ENCODE measurements at regions not wholly inside any gene's neighbourhood (a gene's known extent, or its start where the extent isn't known, plus 50 kb on each side); places are given as distances from the start of the nearest gene placed in this dataset.
"Not testable (repeated sequence)": the region's sequence is repeated elsewhere in the genome, so short reads cannot be mapped to it uniquely, and the experiment has no call there.

DNA sequence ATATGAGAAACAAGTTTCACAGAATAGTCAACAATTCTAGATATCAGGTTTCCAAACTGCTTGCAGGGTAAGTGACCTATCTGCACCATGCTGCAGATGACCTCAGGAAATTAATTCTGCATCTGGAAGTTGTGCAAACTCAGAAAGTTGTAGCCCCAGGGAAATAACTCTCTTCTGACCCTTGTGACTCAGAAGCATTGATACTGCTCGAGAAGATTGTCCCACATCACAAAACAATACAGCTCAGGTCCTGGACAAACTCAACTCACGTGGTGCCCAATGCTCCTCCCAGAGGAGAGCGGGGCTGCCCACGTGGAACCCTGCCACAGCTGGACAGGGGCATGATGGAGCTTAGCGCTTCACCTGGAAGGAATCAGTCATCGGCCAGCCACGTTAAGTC is 221.9 kb upstream of the LRRC61 start:
- not testable (repeated sequence) for DNase-seq (ENCODE audit: low read depth)

DNA sequence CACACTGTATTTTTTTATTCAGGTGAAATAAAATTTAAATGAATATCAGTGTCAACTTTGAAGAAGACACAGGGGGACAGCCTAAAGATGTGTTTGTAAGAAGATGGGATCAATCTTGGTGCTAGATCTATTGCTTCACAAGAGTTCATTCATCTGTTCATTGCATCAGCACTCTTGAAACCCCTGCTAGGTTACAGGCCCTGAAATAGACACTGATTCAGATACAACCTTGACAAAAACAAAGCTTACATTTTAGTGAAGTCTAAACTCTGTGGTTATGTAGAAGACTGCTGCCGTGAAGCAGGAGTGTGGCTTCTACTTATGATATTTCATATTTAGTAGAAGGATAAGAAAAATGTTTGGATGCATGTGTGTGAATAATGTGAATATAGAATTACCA is 215.9 kb upstream of the LRRC61 start:
- not testable (repeated sequence) for DNase-seq (ENCODE audit: low read depth)

DNA sequence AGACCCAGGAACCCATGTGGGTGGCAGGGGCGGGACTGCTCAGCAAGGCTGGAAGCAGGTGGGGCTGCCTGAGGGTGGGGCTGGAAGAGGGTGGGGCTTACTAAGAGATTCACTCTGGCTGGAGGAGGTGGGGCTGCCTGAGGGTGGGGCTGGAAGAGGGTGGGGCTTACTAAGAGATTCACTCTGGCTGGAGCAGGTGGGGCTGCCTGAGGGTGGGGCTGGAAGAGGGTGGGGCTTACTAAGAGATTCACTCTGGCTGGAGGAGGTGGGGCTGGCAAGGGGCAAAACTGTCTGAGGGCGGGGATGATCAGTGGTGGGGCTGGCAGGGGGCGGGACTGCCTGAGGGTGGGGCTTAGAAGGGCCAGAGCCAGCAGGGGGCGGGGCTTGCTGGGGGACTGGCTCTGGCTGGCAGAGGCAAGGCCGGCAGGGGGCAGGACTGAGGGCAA is 212.8 kb upstream of the LRRC61 start:
- DNase-seq (ENCODE audit: low read depth), result not testable (repeated sequence)

DNA sequence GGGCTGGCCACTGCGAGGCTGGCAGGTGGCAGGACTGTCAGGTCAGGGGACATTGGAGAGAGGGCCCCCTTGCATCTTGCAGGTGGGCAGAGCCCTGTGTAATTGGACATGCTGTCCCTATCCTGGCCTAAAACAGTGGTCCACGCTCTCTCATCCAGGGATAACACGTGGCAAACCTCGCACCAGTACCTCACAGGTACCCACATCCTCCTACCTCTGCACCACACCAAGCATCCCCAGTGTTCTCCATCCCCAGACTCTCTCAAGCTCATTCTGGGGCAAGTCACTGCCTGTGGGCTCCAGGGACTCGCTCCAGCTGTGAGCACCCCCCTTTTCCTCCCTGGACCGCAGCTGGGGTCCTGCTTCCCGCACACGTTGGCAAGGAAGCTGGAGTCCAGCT is 212.3 kb upstream of the LRRC61 start:
- DNase-seq (ENCODE audit: low read depth), result not testable (repeated sequence)

DNA sequence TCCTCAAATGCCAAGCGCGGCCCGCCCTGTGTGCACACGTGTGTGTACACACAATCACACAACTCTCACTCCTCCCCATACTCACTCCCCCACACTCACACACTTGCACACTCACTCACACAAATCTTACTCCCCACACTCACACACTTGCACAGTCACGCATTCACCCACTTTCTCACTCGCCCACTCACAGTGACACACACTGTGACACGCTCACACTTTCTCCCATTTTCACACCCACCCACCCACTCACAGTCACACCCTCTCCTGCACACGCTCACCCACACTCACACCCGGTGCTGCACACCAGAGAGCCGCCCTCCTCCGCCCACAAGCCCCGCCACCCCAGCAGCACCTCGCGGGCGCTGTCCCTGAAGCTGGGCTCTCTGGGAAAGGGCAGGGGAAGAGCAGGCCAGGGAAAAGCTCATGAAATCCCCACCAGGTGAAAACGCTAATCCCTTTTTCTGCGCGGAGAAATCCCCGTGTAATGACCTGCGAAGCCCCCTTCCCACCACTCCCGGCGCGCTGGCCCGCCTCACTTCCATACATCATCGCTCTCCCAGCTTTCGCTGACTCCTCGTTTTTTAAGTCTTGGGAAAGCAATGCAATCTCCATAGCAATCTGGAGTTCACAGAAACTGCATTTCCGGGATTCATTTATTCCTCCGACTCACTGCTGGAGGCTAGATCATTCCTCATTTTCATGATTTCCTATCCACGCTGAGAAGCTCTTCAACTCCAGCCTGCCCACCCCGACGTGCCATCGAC is 211.6 kb upstream of the LRRC61 start:
- not testable (repeated sequence) for DNase-seq (ENCODE audit: low read depth)

DNA sequence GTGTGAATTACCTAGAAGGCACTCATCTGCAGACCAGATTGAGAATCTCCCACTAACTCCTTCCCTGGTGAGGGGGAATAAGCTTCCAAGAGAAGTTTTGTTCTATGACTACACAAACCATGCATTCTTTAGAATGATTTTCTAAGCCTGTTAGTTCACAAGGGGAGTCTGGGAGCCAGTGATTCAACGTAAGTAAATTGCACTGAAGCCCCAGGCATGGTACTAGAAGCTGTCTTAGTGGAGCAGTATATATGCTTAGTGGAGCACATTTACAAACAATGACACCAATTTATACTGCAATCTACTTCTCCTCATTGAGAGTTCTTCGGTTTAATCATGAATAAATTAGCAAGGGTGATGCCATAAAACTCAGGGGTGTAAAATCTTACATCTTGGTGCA is 209.9 kb upstream of the LRRC61 start:
- not testable (repeated sequence) for DNase-seq (ENCODE audit: low read depth)

DNA sequence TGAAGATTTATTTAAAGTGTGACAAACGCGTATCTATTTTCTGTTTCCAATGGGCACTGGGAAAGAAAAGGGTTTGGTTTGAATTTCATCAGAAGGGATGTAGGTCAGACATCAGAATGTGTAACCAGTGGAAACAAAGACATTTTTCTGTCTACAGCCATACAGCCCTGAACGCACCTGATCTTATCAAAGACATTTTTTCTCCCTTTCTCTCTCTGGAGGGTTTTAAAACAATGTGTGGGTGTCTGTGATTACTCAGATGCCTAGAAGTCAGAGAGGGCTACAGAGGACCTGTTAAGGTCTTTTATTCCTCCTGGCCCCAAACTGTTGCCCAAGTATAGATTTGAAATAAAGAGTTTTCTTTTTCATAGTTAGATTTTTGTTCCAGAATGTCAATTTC is 208.6 kb upstream of the LRRC61 start:
- DNase-seq (ENCODE audit: low read depth), result not testable (repeated sequence)

DNA sequence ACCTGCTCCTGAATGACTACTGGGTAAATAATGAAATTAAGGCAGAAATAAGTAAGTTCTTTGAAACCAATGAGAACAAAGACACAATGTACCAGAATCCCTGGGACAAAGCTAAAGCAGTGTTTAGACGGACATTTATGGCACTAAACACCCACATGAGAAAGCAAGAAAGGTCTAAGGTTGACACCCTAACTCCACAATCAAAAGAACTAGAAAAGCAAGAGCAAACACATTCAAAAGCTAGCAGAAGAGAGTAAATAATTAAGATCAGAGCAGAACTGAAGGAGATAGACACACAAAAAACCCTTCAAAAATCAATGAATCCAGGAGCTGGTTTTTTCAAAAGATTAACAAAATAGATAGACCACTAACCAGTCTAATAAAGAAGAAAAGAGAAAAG is 203.2 kb upstream of the LRRC61 start:
- DNase-seq (ENCODE audit: low read depth), result not testable (repeated sequence)

DNA sequence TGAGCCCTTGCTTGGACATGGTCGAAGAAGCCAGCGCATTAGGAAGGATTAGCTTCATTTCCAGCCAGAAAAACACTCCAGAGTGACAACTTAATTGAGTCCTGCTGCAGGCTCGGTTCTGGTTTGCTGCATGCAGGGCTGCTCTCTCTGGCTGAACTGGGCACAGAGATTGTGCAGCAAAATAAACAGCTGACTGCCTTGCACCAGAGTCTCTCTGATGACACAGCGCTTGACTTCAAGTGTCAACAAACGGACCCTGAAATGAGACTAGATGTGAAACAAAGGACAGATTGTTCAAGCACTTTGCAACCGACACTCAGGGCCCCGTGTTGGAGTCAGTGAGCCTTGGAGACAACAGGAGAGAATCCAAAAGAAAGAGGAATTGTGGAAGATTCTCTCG is 197.3 kb upstream of the LRRC61 start:
- DNase-seq (ENCODE audit: low read depth), result not testable (repeated sequence)

DNA sequence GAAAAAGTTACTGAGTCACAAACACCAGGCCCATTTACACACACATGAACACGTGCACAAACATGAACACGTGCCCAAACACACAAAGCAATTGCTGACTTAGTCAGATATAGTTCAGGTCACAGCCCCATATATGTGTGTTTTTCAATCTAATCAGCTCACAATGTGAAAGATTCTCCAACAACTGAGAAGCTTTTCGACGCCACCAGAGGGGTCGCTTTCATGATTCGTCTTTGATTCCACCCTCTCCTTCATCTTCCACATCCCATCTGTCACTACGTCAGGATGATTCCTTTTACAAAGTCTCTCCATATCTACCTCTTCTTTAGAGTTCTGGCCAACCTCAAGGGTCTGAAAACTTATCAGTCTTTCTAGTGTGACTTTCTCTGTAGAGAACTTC is 188.7 kb upstream of the LRRC61 start:
- not testable (repeated sequence) for DNase-seq (ENCODE audit: low read depth)

DNA sequence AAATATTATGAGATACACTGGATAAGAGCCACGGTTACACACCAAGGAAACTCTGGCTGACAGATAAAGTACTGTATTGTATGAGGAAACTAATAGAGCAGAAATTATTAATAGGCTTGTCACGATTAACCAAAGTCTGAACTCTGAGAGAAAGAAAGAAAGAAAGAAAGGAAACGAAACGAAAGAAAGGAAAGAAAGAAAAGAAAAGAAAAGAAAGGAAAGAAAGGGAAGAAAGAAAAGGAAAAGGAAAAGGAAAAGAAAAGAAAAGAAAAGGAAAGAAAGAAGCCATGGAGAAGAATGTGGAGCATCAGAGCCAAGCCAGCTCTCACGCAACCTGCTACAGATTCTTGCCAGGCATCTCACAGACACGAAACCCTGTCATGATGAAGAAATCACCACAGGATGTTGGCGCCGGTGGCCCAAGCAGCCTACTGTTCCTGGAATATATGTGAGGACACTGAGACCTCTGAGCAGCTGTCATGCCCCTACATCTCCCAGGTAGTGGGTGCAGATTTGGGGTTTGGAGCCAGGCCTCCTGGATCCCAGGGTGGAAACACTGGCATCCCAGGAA is 187.4 kb upstream of the LRRC61 start:
- not testable (repeated sequence) for DNase-seq (ENCODE audit: low read depth)

DNA sequence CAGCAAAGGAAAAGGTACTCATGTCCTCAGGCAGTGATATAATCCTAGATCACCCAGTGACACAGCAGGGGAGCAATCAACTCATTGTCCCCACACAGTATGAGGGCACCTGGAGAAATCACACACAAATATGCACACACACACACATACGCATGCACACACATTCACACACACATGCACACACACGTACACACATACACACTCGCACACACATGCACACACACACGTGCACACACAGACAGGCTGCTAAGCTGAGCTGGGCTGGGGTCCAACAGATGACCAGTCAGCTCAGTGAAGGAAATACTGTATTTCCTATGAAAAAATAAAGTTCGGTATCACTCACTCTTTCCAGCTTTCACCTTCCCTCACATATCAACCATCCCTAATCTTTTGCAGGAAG is 183.3 kb upstream of the LRRC61 start:
- not testable (repeated sequence) for DNase-seq (ENCODE audit: low read depth)

DNA sequence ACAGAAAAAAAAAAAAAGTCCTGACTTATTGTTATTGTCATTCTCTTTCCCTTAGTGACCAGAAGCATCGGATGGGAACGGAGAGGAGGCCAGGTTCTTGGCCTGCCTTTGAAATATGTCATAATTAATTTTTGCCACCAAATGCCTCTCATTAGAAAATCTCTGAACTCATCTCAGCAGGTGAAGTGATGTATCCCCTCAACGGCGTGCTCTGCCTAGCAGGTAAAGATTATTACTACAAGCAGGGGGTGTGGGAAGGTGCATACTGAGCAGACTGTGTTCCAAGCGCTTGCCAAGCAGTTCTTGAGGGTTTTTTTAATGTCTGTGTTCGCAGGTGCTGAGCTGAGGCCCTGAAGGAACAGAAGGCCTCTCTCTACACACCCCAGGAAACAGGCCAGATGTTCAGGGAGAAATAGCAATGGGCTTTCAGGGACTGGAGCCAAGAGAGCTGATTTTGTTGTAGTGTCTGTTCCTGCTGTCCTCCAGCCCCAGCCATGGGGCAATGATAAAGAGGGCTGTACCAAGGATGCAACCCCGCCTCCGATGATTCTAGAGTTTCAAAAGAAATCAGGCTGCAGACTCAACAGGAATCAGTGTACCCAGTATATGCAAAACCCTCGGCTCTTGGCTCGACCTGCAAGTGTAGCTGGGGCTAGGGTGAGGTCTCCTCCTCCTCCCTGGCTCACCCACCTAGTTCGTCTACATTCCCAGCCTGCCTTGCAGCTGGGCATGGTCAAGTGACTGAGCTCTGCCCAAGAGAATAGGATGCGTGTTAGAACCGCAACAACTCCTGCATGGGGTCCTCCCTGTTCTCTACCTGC is 181.4 kb upstream of the LRRC61 start:
- DNase-seq (ENCODE audit: low read depth), result not testable (repeated sequence)

DNA sequence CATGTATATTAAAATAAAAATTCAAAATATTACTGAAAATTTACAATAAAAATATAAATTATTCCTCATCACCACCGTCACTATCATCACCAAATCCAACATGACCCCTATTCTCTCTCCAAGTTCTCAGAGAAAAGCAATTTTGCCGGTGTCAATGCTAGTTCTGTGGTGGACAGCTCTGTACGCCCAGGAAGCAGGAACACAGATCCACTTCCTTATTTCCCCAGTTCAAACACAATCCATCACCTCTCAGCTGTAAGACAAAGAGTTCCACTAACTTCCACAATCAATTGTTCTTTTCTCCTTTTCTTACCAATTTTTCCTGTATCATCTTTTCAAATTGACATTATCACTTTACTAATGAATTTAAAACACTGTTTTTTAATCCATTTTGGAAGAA is 177.0 kb upstream of the LRRC61 start:
- not testable (repeated sequence) for DNase-seq (ENCODE audit: low read depth)

DNA sequence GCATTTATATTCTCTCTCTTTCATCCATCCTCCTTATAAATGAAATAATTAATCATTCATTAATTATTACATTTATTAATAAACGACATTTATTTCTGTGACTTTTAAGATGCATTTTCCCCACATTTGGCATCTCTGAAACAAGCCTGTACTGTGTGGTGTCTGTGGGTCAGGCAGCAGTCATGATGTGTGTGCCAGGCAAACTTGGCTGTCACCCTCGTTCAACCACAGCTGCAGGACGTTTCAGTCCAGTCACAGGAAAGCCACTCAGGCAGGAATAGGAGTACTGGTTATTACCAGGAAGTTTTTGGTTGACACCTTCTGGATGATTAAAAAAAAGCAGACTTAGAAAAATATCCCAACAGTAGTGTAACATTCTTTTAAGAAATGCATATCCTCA is 175.6 kb upstream of the LRRC61 start:
- DNase-seq (ENCODE audit: low read depth), result not testable (repeated sequence)

DNA sequence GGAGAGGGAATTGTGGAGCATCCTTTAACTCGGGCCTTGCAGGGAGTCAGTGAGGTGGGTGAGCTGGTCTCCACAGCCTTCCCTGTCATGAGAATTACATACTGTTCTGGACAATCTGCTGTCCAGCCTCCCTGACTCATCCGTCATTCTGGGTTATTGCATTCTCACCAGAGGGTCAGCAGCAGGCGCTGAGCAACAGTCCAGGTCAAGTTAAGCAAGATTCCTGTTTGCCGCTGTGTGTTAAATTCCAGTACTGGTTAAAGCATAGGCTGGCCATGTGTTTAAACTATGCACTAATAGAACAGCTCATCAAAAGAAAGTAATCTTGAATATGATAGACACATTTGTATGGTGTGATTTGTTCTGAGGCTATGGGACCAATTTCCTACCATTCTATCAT is 167.1 kb upstream of the LRRC61 start:
- not testable (repeated sequence) for DNase-seq (ENCODE audit: low read depth)

DNA sequence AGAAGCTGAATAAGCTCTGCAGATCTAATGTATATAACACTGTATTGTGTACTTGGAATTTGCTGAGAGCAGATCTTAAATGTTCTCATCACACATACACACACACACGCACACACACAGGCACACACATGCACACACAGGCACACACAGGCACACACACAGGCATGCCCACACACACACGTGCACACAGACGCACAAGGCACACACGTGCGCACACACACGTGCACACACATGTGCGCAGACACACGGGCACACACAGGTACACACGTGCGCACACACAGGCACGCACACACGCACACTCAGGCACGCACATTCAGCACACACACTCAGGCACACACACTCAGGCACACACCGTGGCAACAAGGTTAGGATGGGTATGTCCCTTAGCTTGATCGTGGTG is 164.5 kb upstream of the LRRC61 start:
- DNase-seq (ENCODE audit: low read depth), result not testable (repeated sequence)

DNA sequence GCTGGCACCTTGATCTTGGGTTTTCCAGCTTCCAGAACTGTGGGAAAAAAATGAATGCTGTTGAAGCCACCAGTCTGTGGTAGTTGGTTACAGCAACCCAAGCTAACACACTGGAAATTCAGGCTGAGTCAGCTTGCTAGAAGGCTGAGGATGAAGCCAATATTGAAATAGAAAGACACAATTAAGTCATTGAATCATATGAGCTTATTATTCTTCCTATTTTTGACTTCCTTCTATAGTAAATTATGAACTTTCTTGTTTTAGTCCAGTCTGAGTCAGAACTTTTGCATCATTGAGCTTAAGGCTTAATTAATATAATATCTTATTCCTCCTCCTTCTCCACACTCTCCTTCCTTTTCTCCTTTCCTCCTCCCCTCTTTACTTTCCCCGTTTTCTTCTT is 153.6 kb upstream of the LRRC61 start:
- not testable (repeated sequence) for DNase-seq (ENCODE audit: low read depth)

DNA sequence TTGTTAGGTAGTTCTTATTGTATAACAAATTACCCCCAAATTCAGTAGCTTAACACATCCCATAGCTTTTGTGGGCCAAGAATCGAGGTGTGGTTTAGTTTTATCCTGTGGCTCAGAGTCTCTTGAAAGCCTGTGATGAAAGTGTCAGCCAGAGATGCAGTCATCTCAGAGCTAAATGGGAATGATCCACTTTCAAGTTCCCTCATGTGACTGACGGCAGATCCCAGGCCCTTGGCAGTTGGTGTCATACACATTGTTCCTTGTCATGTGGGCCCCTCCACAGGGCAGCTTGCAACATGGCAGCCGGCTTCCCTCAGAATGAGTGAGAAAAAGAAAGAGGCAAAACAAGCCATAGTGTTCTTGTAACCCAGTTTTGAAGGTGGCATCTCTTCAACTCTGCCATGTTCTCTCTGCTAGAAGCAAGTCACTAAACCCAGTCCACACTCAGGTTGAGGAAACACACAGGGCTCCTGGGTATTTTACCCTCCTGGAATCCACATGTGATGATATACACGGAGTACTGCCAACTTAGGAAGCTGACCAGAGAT is 153.1 kb upstream of the LRRC61 start:
- DNase-seq (ENCODE audit: low read depth), result not testable (repeated sequence)

DNA sequence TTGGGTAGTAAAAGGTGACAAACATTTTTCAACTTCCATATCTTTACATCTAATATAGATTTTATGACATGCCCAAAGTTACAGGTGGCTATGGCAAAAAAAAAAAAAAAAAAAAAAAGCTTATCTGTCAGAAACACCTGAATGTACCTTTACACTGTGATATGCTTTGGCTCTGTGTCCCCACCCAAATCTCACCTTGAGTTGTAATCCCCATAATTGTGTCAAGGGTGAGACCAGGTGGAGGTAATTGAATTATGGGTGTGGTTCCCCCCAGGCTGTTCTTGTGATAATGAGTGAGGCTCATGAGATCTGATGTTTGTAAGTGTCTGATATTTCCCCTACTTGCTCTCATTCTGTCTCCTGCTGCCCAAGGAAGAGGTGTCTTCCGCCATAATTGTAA is 139.6 kb upstream of the LRRC61 start:
- DNase-seq (ENCODE audit: low read depth), result not testable (repeated sequence)

DNA sequence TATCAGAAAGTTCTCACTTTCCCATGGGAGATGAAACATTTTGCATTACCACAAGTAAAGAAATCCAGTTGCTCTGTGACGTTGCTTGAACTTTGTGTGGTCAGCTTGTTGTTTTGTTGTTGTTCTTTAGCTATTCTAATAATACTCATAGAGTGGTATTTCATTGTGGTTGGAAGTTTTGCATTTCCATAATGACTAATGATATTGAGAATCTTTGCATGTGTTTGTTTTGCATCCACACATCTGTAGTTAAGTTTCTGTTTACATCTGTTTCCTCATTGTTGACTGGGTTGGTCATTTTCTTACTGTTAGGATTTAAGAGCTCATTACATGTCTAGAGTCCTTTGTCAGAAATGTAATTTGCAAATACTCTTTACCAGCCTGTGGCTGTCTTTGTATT is 133.2 kb upstream of the LRRC61 start:
- DNase-seq (ENCODE audit: low read depth), result not testable (repeated sequence)

DNA sequence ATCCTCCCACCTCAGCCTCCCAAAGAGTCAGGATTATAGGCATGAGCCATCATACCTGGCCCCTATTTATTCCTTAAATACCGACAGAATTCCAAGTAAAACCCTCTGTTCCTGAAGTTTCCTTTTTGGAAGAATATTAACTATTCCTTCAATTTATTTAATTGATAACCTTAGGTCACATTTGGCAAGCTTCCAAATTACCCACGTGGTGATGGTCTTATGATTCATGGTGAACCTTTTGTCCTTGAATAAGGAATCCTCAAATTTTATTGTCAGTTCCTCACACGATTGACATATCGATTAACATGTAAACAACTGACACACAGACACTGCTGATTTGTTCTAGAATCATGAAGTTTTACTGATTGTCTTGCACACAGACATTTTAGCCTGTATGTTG is 130.6 kb upstream of the LRRC61 start:
- DNase-seq (ENCODE audit: low read depth), result not testable (repeated sequence)
